HG03108 (cell line): ENCODE measurements at regions not wholly inside any gene's neighbourhood (a gene's known extent, or its start where the extent isn't known, plus 50 kb on each side); places are given as distances from the start of the nearest gene placed in this dataset.
"Not testable (repeated sequence)": the region's sequence is repeated elsewhere in the genome, so short reads cannot be mapped to it uniquely, and the experiment has no call there.

Source experiments
- ATAC-seq: cut with Tn5 transposase; IDR thresholded peaks from one replicate; pipeline ENCODE4 v1.9.1; 2021; ENCODE audit warnings: moderate library complexity; ENCODE audit not compliant: unreplicated experiment

GRCh38 chr12:127035011-127035879, 1231.7 kb upstream of the TMEM132C start:
- no peak for ATAC-seq

- no peak for ATAC-seq
Measured at GRCh38 chr12:127038152-127038551, 1228.8 kb upstream of the TMEM132C start.

GRCh38 chr12:127038761-127039160, 1228.2 kb upstream of the TMEM132C start:
- no peak for ATAC-seq

- peak; percentile 91 for ATAC-seq
Measured at GRCh38 chr12:127041985-127042625, 1224.9 kb upstream of the TMEM132C start.

GRCh38 chr12:127043731-127044130, 1223.2 kb upstream of the TMEM132C start:
- no peak for ATAC-seq

- ATAC-seq = no peak
Measured at GRCh38 chr12:127044836-127045235, 1222.1 kb upstream of the TMEM132C start.

GRCh38 chr12:127046467-127046866, 1220.5 kb upstream of the TMEM132C start:
- no peak for ATAC-seq

- no peak for ATAC-seq
Measured at GRCh38 chr12:127048057-127048456, 1218.9 kb upstream of the TMEM132C start.

- not testable (repeated sequence) for ATAC-seq
Measured at GRCh38 chr12:127048525-127048924, 1218.4 kb upstream of the TMEM132C start.

- no peak for ATAC-seq
Measured at GRCh38 chr12:127051139-127051538, 1215.8 kb upstream of the TMEM132C start.

GRCh38 chr12:127052511-127053232, 1214.3 kb upstream of the TMEM132C start:
- ATAC-seq = no peak

- ATAC-seq = no peak
Measured at GRCh38 chr12:127054531-127054930, 1212.4 kb upstream of the TMEM132C start.

- no peak for ATAC-seq
Measured at GRCh38 chr12:127060310-127060847, 1206.6 kb upstream of the TMEM132C start.

- no peak for ATAC-seq
Measured at GRCh38 chr12:127060933-127061332, 1206.0 kb upstream of the TMEM132C start.

- no peak for ATAC-seq
Measured at GRCh38 chr12:127063339-127064072, 1203.5 kb upstream of the TMEM132C start.

- no peak for ATAC-seq
Measured at GRCh38 chr12:127064207-127064606, 1202.8 kb upstream of the TMEM132C start.

GRCh38 chr12:127065595-127065994, 1201.4 kb upstream of the TMEM132C start:
- ATAC-seq = no peak

GRCh38 chr12:127070515-127071157, 1196.3 kb upstream of the TMEM132C start:
- no peak for ATAC-seq

- ATAC-seq = no peak
Measured at GRCh38 chr12:127074161-127074560, 1192.8 kb upstream of the TMEM132C start.

- no peak for ATAC-seq
Measured at GRCh38 chr12:127075981-127076380, 1191.0 kb upstream of the TMEM132C start.
